ENCODE measurements at regions not wholly inside any gene's neighbourhood (a gene's known extent, or its start where the extent isn't known, plus 50 kb on each side); places are given as distances from the start of the nearest gene placed in this dataset.

- no peak for TF ChIP-seq CTCF (IDR thresholded peaks at IDR 0.05 in 2 of 3, conservative IDR thresholded peaks at IDR 0.05 in 1 of 3; ENCODE audit: control insufficient read depth in 2 of 3, extremely low read depth in 1 of 3, insufficient read depth in 1 of 3, low read depth in 3 of 3, low read length in 3 of 3)
- TF ChIP-seq EGR1 (IDR thresholded peaks at IDR 0.05; ENCODE audit: borderline replicate concordance in 1 of 2, low read depth in 2 of 2, low read length in 2 of 2) = no peak
- TF ChIP-seq GABPA (IDR thresholded peaks at IDR 0.05; ENCODE audit: low read depth) = no peak
- TF ChIP-seq POLR2A (IDR thresholded peaks at IDR 0.05; ENCODE audit: low read depth, low read length) = no peak
- no peak for TF ChIP-seq FOXM1 (IDR thresholded peaks at IDR 0.05; ENCODE audit: low read depth, low read length)
- TF ChIP-seq CBFB (IDR thresholded peaks at IDR 0.05; ENCODE audit: low read depth) = no peak
- TF ChIP-seq MAX (IDR thresholded peaks at IDR 0.05; ENCODE audit: low read depth, low read length) = no peak
- TF ChIP-seq EZH2 (IDR thresholded peaks at IDR 0.05; ENCODE audit: borderline replicate concordance, control insufficient read depth, low read depth, low read length) = no peak
Measured at GRCh38 chr2:123913143-123913735, 111.8 kb upstream of the CNTNAP5 start.
